Dendritic cell treated with granulocyte-macrophage colony-stimulating factor and Interleukin-4, amounts not matched to agents 40 ng/mL and 50 ng/mL, for 4 days (primary cell): ENCODE measurements at regions not wholly inside any gene's neighbourhood (a gene's known extent, or its start where the extent isn't known, plus 50 kb on each side); places are given as distances from the start of the nearest gene placed in this dataset.
"Not testable (repeated sequence)": the region's sequence is repeated elsewhere in the genome, so short reads cannot be mapped to it uniquely, and the experiment has no call there.

Experiments
- H3K27ac Mint-ChIP-seq: one replicate; pipeline ENCODE4 v1.8.0; 2022; ENCODE audit warnings: mild to moderate bottlenecking, mixed read lengths
- H3K27me3 Mint-ChIP-seq: one replicate; pipeline ENCODE4 v1.8.0; 2022; ENCODE audit warnings: mild to moderate bottlenecking, mixed read lengths
- H3K36me3 Mint-ChIP-seq: one replicate; pipeline ENCODE4 v1.8.0; 2022; ENCODE audit warnings: low read depth, mixed read lengths
- H3K4me1 Mint-ChIP-seq: one replicate; pipeline ENCODE4 v1.8.0; 2022; ENCODE audit warnings: low read depth, mixed read lengths
- H3K4me3 Mint-ChIP-seq: one replicate; pipeline ENCODE4 v1.8.0; 2022; ENCODE audit warnings: mild to moderate bottlenecking, moderate library complexity, mixed read lengths
- H3K9me3 Mint-ChIP-seq: one replicate; pipeline ENCODE4 v1.8.0; 2022; ENCODE audit warnings: mixed read lengths
- intact Hi-C: fragments of 100-400 bp; cut with micrococcal nuclease; formaldehyde crosslinking; loops from one replicate; pipeline ENCODE4 v1.15.0; 2022

GRCh38 chr3:166697495-166697894, 682.6 kb downstream of the ZBBX start:
- Mint-ChIP-seq H3K9me3 (peaks cover 9% of the 10 kb centered on the region), H3K36me3 (no peaks in the 10 kb centered on the region), H3K27ac (no peak overlapping the region), H3K4me3 (no peak overlapping the region), H3K4me1 (no peaks in the 10 kb centered on the region), H3K27me3 (no peaks in the 10 kb centered on the region)
- intact Hi-C loops = no loop called here

- intact Hi-C loops = no loop called here
- Mint-ChIP-seq H3K27ac (no peak overlapping the region), H3K36me3 (no peaks in the 10 kb centered on the region), H3K27me3 (no peaks in the 10 kb centered on the region), H3K9me3 (peaks cover 5% of the 10 kb centered on the region), H3K4me1 (no peaks in the 10 kb centered on the region), H3K4me3 (no peak overlapping the region)
Measured at GRCh38 chr3:166696103-166696502, 684.0 kb downstream of the ZBBX start.

DNA sequence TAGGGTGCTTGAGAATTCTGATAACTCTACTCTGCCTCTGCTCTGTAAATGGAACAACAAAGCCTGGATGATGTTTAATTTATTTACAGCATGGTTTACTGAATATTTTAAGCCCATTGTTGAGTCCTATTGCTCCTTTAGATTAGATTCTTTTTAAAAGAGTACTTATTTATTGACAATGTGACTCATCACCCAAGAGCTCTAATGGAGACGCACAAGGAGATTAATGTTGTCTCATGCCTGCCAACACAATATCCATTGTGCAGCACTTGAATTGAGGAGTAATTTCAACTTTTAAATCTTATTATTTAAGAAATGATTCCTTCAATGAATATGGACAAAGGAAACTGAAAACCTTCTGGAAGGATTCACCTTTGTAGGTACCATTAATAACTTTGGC, 691.4 kb downstream of the ZBBX start:
- H3K36me3 Mint-ChIP-seq = no peaks in the 10 kb centered on the region
- H3K4me1 Mint-ChIP-seq = no peaks in the 10 kb centered on the region
- H3K27ac Mint-ChIP-seq = no peak overlapping the region
- no peaks in the 10 kb centered on the region for H3K9me3 Mint-ChIP-seq
- no peaks in the 10 kb centered on the region for H3K27me3 Mint-ChIP-seq
- intact Hi-C loops = no loop called here
- no peak overlapping the region for H3K4me3 Mint-ChIP-seq

DNA sequence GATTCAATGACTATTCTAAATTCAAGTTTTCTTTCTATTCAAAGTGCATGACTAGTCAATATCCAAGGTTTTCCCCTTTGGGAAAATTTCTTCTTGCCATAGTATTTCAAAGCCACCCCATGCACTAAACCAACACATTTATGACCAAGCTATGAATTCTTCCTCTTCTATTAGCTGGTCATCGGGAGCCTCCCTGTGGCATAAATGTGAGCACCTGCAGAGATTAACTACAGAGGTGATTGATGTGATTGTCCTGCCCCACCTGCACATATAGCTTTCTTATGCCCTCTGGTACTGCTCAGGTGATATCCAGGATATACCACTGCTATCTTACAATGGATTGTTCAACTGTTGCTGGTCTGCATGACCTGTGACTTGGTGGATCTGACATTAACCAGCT, 694.9 kb downstream of the ZBBX start:
- intact Hi-C loops = no loop called here
- H3K4me3 Mint-ChIP-seq = no peak overlapping the region
- H3K36me3 Mint-ChIP-seq = no peaks in the 10 kb centered on the region
- no peaks in the 10 kb centered on the region for H3K4me1 Mint-ChIP-seq
- H3K27ac Mint-ChIP-seq = no peak overlapping the region
- H3K27me3 Mint-ChIP-seq = no peaks in the 10 kb centered on the region
- H3K9me3 Mint-ChIP-seq = no peaks in the 10 kb centered on the region

- H3K4me3 Mint-ChIP-seq, H3K9me3 Mint-ChIP-seq, intact Hi-C loops, H3K27ac Mint-ChIP-seq, H3K36me3 Mint-ChIP-seq, H3K4me1 Mint-ChIP-seq, H3K27me3 Mint-ChIP-seq: not testable (repeated sequence)
Measured at GRCh38 chr3:166684077-166684476, 696.0 kb downstream of the ZBBX start.

DNA sequence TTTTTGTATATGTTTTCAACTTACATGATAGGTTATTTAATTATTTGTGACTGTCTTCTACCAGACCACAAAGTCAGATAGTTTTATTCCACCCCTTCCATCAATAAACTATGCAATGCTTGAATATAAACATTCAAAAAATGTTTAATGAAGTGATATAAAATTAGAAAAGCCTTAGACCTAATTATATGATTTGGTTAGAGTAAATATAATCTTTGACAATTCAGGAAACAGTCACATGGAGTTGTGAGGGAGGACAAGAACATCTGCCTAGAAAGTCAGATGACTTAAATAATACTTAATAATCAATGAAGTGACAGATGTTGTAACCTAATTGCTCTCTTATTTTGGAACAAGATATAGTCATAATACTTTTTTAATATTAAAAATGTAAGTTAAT, 710.3 kb downstream of the ZBBX start:
- Mint-ChIP-seq H3K4me3 (no peak overlapping the region), H3K36me3 (no peaks in the 10 kb centered on the region), H3K9me3 (peaks cover 26% of the 10 kb centered on the region), H3K4me1 (no peaks in the 10 kb centered on the region), H3K27me3 (no peaks in the 10 kb centered on the region), H3K27ac (no peak overlapping the region)
- intact Hi-C loops = no loop called here

DNA sequence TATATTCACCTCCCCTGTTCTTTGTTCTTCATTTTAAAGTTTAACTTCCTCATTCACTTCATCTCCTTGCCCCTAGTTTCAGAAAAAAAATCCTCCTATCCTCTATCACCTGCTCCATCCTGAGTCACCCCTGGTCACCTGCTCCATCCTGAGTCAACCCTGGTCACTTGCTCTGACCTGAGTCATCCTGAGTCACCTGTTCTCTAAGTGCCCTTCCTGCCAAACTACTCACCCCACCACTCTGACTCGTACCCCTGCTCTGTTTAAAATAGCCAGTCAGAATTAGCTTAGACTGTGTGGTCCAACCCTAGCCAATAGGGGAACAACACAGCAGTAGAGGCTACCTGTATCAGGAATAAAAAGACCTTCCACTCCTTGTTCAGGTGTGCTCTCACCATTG, 716.9 kb downstream of the ZBBX start:
- Mint-ChIP-seq H3K27me3 (no peaks in the 10 kb centered on the region), H3K9me3 (peaks cover 52% of the 10 kb centered on the region), H3K27ac (no peak overlapping the region), H3K4me3 (no peak overlapping the region), H3K4me1 (no peaks in the 10 kb centered on the region), H3K36me3 (no peaks in the 10 kb centered on the region)
- intact Hi-C loops = no loop called here

- Mint-ChIP-seq H3K9me3 (peaks cover 58% of the 10 kb centered on the region), H3K27ac (no peak overlapping the region), H3K4me1 (no peaks in the 10 kb centered on the region), H3K4me3 (no peak overlapping the region), H3K36me3 (no peaks in the 10 kb centered on the region), H3K27me3 (no peaks in the 10 kb centered on the region)
- intact Hi-C loops = no loop called here
Measured at GRCh38 chr3:166661621-166662020, 718.5 kb downstream of the ZBBX start.

DNA sequence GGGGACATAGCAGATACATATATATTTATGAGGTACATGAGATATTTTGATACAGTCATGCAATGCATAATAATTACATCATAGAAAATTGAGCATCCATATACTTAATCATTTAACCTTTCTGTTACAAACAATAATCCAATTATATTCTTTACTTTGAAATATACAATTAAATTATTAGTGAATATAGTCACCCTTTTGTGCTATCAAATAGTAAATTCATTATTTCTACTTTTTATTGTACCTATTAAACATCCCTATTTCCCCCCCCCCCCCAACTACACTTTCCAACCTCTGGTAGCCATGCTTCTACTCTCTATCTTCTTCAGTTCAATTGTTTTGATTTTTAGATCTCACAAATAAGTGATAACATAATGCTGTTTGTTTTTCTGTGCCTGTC, 719.1 kb downstream of the ZBBX start:
- Mint-ChIP-seq H3K4me3 (no peak overlapping the region), H3K36me3 (no peaks in the 10 kb centered on the region)
- intact Hi-C loops = no loop called here

DNA sequence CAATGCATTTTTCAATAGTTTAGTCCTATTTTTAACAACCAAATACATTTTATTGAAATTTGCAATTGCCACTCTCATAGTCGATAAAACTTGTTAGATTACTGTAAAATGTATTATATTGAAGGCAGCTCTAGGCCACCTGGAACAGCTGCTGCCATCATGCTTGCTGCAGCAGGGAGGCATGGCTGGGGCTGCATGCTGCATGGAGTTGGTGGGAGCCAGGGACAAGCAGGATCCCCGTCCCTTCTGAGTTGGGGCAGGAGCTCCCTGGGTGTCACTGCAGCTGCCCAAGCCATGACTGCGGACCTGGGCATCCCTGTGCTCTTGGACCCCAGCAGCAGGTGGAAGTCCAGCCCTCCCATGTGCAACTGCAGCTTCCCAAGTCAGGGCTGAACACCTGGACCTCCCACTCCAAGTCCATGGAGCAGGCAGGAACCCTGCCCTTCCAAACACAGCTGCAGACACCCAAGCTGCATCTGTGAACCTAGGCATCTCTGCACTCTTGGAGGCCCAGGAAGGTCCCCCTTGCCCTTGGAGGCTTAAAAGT, 742.0 kb downstream of the ZBBX start:
- Mint-ChIP-seq H3K4me3 (no peak overlapping the region), H3K36me3 (no peaks in the 10 kb centered on the region), H3K27ac (no peak overlapping the region), H3K9me3 (peaks cover 25% of the 10 kb centered on the region), H3K27me3 (no peaks in the 10 kb centered on the region), H3K4me1 (no peaks in the 10 kb centered on the region)
- intact Hi-C loops = no loop called here

More for the DNA sequence above, 719.1 kb downstream of the ZBBX start:
- Mint-ChIP-seq H3K9me3 (peaks cover 64% of the 10 kb centered on the region), H3K27ac (no peak overlapping the region), H3K27me3 (no peaks in the 10 kb centered on the region), H3K4me1 (no peaks in the 10 kb centered on the region)

- no peak overlapping the region for H3K4me3 Mint-ChIP-seq
Measured at GRCh38 chr3:166634091-166634746, 745.9 kb downstream of the ZBBX start.

DNA sequence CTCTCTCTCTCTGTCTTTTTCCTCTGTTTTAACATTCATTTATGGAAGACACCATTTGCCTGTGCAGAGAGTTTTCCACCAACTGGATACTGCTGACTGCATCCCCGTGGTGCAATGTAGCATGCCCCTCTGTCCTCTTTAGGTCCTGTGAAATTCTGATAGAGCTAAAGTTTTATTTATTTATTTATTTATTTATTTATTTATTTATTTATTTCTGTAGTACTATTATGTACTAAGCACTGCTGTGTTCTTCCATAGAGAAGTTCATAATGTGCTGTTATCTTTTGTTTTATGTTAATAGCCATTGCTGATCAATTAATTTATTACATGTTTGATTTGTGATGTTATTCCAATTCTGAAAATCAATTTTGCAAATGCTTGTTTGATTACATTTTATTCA, 749.9 kb downstream of the ZBBX start:
- intact Hi-C loops = no loop called here
- Mint-ChIP-seq H3K4me1 (no peaks in the 10 kb centered on the region), H3K36me3 (no peaks in the 10 kb centered on the region), H3K27ac (no peak overlapping the region), H3K9me3 (peaks cover 29% of the 10 kb centered on the region), H3K27me3 (no peaks in the 10 kb centered on the region), H3K4me3 (no peak overlapping the region)

More at GRCh38 chr3:166634091-166634746, 745.9 kb downstream of the ZBBX start:
- Mint-ChIP-seq H3K9me3 (peaks cover 45% of the 10 kb centered on the region), H3K4me1 (no peaks in the 10 kb centered on the region), H3K27ac (no peak overlapping the region), H3K36me3 (no peaks in the 10 kb centered on the region), H3K27me3 (no peaks in the 10 kb centered on the region)
- intact Hi-C loops = no loop called here

DNA sequence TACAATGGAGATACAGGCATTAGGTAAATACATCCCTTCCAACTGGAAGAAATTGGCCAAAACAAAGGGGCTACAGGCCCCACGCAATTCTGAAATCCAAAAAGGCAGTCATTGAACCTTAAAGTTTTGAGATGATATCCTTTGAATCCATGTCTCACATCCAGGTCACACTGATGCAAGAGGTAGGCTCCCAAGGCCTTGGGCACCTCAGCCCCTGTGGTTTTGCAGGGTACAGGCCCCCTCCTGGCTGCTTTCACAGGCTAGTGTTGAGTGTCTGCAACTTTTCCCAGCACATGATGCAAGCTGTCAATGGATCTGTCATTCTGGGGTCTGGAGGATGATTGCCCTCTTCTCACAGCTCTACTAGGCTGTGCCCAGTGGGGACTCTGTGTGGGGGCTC, 766.7 kb downstream of the ZBBX start:
- no peaks in the 10 kb centered on the region for H3K36me3 Mint-ChIP-seq
- no peak overlapping the region for H3K4me3 Mint-ChIP-seq
- no peaks in the 10 kb centered on the region for H3K4me1 Mint-ChIP-seq
- peaks cover 16% of the 10 kb centered on the region for H3K9me3 Mint-ChIP-seq
- intact Hi-C loops = no loop called here
- no peak overlapping the region for H3K27ac Mint-ChIP-seq
- H3K27me3 Mint-ChIP-seq = no peaks in the 10 kb centered on the region

- H3K4me1 Mint-ChIP-seq, H3K36me3 Mint-ChIP-seq, H3K27ac Mint-ChIP-seq, H3K27me3 Mint-ChIP-seq, H3K4me3 Mint-ChIP-seq, intact Hi-C loops, H3K9me3 Mint-ChIP-seq: not testable (repeated sequence)
Measured at GRCh38 chr3:166612761-166613160, 767.3 kb downstream of the ZBBX start.

DNA sequence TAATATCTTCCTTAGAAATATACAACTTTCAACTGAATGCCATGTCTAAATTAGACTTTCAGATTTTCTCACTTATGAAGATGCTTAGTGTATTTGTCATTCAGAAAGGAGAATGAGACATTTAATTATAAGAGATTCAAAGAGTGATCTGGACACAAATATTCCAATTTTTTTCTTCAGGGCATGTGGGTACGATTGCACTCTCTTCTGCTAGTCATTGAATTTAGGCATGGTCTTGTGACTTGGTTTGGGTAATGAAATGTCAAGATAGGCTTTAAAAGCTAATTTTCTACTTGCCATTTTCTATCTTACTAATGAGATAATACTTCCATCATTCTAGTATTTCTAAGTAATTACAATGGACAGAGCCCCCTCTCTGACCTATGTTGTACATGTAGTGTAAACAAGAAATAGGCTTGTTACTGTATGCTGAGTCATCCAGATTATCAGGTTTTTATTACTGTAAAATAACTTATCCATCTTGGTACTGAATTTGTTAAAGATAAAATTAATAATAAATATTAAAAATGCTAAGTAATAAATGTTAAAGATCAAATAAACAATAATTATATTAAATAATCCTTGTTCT, 770.8 kb upstream of the BCHE start:
- H3K27me3 Mint-ChIP-seq = no peaks in the 10 kb centered on the region
- intact Hi-C loops = no loop called here
- H3K4me1 Mint-ChIP-seq = no peaks in the 10 kb centered on the region
- no peaks in the 10 kb centered on the region for H3K36me3 Mint-ChIP-seq
- no peak overlapping the region for H3K4me3 Mint-ChIP-seq
- no peaks in the 10 kb centered on the region for H3K9me3 Mint-ChIP-seq
- no peak overlapping the region for H3K27ac Mint-ChIP-seq
